NCI-H345 treated with DMSO at 0.1 percent for 48 hours (cell line): ENCODE measurements at regions not wholly inside any gene's neighbourhood (a gene's known extent, or its start where the extent isn't known, plus 50 kb on each side); places are given as distances from the start of the nearest gene placed in this dataset.

Source experiments
- DNase-seq: peaks from one replicate; lab custom pipeline; 2025; ENCODE audit not compliant: unreplicated experiment; lab: John Stamatoyannopoulos, UW

DNA sequence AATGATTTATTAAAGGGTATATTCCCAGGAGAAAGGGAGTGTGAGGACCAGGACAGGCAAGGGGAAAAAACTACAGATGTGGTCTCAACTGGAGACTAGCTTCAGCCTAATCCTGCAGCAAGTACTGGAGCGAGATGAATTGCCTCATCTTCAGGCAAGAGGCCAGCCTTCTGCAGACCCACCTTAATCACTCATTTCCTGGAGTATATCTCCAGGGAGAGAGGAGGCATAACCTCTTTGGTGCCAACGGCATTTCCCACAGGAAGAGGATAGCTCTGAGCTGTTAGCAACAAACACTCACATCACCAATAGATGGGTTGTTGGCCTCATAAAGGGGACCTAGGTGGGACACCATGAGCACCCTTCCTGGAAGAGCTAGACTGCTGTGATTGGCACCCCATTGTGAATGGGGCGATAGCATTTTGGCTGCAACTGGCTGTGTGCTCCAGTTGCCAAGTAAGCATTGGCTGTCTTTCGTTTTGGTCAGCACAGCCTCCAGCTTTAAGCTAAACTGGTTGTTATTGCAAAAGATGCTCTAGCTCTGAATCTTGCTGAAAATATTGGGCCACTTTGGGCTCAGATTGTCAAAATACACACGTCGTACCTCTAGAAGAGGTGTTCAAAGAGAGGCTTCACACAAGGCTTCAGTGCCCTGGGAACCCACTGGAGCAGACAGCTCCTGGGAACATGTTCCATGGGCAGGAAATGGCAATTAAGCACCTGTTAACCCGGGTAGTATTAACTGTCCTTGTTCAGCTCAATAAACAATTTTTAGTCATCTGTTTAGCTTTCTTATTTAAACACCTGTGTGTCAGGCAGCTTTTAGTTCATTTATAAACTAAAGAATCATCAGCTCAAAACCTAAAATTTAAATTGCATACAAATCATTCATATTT is 314.8 kb upstream of the C1orf87 start:
- DNase-seq, result no peak

DNA sequence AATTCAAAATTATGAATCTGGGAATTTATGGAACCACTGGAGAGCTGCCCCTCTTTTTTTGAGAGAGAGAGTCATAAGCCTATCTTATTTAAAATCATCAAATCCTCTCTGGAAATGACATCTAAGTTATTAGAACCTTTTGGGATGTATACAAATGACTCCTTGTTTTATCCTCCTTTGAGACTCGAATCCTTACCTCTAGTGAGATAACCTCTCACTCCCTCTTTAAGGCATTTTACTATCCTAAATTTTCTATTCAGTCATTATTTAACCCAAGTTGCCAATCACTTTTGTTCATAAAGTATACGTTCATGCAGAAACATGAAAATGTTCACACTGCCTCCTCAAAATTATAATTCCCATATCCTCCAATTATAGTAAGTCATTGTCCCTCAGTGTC is 313.6 kb upstream of the C1orf87 start:
- no peak for DNase-seq

DNA sequence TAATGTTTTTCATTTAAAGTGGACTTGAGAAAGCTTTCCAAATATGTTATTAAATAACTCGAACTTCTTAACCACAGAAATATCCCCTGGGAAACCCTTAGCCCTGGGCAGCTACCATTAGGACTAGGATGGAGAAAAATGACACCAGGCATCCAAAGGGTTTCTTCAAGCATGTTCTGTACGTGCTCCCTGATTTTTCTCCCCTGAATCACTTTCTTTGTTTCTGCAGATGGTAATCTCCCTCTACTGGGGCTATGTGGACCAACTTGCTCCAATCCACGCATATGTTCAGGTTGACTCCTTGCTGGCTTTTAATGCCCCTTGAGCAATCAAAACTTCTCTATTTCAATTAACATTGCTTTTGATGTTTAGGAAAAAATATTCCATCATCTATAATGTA is 312.7 kb upstream of the C1orf87 start:
- DNase-seq, result no peak

DNA sequence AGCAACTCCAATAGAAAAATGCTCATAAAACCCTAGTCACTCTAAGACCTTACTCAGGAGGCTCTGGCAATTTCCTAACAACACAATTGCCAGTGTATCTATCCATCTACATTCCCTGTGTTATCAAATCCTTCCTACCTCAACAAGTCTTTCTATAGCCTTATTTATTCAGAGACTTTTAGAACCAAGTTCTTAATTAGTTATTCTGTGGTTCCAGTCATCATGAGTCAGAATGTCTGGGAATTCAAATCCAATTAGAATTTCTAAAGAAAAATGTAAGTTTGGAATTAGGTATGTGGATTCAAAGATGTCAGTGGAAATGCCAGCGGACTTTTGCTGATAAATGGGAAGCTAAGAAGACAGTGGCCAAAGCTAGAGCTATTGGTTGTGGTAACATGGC is 302.6 kb upstream of the C1orf87 start:
- DNase-seq, result no peak

DNA sequence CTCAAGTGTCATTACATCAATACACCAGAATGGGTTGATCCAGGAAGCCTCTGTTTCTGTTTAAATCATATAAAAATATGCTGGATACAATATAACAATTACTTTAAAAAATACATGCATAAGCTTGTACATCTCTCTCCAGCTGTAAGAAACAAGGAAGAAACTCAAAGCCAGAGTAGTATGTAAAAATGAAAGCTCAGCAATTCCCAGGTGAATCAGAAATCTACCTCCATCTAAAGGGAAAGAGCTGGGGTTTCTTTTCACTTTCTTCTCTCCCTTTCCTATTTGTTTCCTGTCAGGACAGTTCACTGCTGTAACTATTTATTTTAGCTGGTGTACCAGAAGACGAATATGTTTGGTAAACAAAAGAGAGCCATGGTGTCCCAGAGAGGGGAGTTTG is 301.0 kb upstream of the C1orf87 start:
- no peak for DNase-seq

DNA sequence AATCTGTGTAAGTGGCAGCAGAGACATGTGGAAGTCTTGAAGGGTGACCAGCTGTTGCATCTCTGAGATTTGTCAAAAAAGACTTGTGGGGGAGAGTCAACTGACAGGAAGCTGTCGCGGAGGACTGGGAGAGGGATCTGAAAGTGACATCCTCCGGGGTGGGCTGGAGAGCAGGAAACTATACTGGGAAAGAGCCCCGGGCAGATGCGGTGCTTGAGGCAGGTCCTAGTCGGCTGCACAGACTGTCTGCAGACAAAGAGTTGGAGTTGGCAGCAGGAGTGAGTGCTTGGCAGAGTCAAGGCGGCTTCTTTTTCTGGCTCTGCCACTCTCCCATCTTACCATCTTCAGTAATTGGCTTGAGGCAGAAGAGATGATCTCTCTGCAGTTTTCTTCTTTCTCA is 294.0 kb upstream of the C1orf87 start:
- no peak for DNase-seq

DNA sequence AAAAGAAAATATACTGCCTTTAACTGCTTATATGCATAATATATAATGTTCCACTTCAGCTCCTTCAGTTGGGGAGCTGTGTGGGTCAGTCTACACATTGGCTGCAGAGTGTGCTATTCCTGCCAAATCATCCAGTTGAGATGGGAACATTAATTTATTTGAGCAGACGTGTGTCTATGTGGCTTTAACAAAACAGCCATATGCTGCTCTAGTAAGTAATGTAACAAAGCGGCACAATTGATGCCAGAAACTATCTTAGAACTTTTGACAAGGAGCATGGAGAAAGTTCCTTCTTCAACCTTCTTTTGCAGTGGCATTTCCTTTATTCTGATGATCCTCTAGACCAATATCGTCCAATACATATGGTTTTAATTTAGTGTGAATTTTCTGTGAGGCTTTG is 285.9 kb upstream of the C1orf87 start:
- no peak for DNase-seq

DNA sequence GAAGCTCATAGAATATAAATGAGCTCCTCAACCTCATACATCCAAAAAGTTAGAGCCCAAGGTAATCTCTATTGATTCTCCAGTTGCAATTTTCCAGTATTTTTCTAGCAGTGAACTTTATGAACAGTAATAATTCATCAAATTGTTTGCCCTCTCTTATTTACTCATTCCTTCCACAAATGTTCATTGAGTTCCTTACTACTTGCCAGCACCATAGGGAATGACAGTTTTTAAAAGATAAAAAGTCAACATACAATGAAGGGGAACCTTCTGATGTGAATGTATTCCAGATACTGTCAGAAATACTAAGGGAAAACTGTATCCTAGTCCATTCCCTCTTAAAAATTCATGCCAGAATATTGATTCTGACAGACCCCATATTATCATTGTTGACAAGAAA is 277.0 kb upstream of the C1orf87 start:
- no peak for DNase-seq

DNA sequence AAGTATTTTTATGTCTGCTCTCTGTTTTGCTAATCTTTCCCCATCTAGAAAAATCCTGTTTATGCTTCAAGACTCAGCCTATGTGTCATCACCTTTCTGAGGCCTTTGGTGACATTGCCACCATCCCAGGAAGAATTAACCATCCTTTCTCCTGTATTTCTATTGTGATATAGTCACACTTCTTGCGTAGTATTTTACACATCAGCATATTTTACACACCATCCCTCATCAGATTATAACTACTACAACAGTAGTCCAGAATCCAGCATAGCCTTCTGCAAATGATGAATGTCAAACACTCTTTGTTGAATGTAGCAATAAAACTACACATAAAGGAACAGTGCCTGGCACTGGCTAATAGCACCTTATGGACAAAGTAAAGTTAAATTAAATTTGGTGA is 275.3 kb upstream of the C1orf87 start:
- DNase-seq, result no peak

DNA sequence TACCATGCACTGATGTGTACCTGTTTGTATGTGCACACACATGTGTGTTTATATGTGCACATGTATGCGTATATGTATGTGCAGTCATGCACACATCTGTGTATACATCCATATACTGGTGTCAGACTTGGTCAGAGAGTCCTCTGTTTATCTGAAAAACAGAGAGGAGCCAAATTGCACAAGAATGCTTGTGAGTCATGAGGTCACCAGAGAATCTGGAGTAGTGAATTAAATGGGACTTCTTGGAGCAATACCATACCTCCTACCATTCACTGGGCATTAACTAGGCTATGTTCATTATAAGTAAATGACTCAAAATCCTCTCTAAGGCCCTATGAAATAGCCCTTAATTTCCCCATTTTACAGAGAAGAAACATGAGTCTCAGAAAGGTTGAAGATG is 272.1 kb upstream of the C1orf87 start:
- DNase-seq, result no peak

DNA sequence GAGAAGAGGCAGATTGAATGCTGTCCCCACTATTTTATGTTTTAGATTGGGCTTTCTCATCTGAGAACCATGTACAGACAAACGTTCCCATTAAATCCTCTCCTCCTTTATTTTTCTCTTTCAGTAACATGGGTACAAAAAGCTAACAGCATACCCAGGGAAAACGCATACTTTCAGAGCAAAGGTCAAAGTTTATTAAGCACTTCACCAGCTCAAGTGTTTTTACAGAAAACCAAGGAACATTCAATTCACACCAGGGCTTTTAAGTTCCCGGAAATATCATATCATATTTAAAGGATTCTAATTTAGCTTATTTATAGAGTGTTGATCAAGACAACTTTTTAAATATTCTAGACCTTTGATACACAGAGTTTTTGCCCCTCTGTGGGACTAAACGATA is 271.5 kb upstream of the C1orf87 start:
- no peak for DNase-seq

DNA sequence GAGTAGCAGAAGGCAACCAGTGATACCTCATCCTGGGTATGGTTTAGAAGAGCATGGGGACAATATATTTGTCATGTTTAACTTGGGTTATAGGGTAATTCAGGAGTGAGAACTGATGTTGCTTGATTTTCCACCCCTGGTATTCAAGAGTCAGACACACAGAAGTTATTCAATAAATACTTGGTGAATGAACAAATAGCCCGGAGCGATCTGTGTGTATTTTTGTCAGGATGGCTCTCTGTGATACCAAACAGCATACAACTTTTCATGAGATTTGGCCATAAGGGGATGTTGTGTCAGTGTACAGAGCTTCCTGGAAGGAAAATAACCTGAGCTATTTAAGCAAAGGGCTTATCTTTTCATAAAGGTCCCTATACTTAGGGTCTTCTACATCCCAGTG is 270.2 kb upstream of the C1orf87 start:
- DNase-seq, result no peak

DNA sequence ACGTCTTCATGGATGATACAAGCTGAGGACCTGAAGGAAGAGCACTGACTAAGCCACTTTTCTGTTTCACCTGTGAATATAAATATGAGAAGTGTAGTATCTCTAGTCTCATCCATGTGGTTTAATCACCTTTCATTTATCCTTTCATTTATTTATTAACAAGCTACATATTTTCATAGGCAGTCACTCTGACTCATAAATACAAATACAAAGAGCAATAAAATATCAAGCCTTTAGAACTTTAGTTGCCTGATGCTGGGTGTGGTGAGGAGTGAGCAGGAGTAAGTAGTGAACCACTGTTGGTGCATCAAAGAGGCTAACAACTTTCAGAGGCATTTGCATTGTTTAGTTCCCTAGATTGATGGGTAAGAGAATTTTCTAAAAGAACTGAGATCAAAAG is 269.0 kb upstream of the C1orf87 start:
- DNase-seq, result no peak

DNA sequence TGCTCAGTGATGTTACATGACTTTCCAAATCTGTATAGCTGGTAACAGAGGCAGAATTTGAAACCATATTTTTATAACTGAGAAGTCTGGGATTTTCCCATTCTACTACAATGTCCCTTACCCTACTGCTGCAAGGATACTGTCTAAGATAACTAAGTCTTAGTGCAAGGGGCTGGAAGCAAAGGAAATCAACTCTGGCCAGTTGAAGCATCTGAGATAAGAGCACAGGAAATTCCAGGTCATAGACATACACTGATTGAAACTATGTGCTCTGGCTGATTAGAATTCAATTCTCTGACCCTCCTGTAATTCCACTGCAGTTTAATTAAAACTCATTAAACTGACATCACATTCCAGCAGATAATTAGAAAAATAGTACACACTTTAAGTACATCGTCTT is 267.7 kb upstream of the C1orf87 start:
- no peak for DNase-seq

DNA sequence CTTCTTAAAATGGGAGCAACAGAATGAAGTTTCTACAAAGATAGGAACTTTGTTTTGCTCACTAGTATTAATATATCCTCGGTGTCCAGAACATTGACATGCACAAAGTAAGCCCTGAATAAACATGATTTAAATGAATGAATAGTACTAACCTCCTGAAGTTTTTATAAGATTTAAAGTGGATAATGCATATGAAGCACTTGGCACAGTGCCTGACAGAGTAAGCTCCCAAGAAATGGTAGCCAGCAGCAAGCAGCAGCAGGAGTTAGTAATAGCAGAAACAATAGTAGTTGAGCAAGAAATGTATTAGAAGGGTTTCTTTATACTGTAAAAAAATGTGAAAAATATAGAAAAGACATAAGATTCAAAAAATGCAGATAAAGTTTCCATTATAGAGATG is 258.1 kb upstream of the C1orf87 start:
- DNase-seq, result no peak

DNA sequence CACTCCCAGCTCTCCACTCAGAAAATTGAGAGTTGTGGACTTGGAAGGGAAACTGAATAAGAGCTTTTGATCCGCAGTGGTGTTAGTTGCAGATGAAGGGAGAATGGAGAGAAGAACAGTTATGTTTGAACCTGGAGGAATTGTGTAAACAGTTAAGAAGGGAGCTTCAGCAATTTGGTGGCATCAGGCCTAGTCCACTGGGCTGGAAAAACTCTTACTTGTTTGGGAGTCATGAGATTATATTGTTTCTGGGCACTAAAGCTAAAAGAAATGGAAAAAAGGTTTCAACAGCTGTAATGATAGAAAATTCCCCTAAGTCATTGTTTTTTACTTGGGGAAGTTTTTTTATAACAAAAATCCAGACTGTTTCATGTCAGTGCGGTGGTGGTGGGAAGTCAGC is 256.1 kb upstream of the C1orf87 start:
- DNase-seq, result no peak

DNA sequence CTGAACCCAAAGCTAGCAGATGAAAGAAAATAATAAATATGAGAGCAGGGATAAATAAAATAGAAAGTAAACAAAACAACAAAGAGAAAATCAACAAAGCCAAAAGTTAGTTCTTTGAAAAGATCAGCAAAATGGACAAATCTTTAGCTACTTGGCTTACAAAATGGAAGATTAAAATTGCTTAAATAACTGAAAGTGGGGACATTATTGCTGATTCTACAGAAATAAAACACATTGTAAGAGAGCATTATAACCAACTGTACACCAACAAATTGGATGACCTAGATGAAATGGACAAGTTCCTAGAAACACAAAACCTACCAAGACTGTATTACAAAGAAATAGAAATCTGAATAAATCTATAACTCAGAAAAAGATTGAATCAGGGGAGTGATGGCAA is 238.3 kb upstream of the C1orf87 start:
- DNase-seq, result no peak

DNA sequence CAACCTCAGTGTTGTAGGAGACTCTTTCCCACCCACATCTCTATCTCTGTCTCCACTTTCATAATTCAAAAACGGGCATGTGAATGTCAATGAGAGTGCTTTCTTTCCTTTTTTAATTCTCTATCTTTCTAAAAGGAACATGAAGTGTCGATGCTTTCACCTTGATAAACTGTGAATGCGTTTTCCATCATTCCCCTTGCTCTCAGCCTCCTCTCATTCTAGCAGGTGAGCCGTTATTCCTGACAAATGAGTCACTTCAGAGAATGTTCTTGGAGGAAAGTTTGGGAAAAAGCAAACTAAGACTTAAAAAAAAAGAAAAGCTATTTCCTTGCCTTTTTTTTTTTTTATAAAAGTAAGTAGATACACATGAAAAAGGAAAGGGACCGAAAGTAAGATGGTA is 226.0 kb upstream of the C1orf87 start:
- DNase-seq, result no peak

DNA sequence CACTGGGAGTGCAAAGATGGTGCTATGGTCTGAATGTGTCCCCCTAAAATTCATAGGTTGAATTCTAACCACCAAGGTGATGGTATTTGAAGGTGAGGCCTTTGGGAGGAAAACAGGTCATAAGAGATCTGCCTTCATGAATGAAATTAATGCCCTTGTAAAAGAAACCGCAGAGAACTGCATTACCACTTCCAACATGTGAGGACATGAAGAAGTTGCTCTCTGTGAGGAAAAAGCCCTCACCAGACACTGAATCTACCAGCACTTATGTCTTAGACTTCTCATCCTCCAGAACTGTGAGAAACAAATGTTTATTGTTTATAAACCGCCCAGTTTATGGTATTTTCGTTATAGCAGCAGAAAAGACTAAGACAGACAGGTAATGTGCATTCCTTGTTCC is 224.7 kb upstream of the C1orf87 start:
- no peak for DNase-seq

DNA sequence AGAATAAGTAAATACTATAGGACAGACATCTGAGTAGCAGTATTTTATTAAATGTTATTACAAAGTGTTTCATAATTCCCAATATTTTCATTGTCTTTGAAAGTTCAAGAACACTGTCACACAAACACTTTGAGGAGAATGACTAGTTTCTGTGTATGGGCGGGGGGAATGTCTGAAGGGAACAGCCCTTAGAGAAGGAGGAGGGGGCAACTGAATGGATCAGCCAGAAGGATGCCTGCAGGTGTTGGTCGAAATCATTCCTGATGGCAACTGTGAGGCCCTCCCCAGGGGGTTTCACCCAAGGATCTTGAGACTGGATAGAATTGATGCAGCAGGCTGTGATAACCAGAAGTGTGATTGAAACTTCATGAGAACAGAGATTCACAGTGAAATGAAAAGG is 223.2 kb upstream of the C1orf87 start:
- DNase-seq, result no peak

DNA sequence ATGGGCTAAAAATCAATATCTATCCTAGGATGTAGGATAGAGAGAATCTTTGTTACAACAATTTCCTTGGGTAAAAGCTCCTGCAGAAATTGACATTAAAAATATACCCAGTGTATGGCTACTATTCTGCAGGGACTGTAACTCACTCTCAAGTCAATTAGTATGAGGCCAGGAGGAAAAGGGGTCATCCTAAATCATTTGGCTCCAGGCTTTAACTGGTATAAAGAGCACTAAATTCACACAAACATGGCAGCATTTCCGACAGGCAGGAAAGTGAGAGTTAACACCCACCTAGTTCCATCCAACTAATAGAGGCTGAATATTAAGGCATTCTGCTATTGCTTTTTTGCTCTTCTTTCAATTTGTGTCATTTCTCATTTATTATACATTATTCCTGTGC is 218.6 kb upstream of the C1orf87 start:
- DNase-seq, result no peak

DNA sequence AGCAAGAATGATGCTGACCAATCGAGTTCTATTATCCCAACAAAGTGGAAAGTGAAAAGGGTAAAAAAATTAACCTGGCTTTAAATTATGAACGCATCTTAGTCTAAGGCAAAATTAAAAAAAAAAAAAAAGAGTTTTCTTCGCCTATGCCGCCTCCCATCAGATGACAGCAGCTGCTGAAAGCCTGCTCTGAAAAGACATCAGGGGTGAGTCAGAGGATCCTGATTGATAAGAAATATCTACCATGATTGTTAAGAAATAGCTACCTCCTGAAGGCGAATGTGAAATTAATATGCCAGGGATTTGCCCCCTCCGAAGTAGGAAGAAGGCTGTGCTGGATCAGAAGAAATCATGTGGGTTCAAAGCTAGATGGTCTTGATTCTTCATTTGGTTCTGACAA is 216.8 kb upstream of the C1orf87 start:
- DNase-seq, result no peak

DNA sequence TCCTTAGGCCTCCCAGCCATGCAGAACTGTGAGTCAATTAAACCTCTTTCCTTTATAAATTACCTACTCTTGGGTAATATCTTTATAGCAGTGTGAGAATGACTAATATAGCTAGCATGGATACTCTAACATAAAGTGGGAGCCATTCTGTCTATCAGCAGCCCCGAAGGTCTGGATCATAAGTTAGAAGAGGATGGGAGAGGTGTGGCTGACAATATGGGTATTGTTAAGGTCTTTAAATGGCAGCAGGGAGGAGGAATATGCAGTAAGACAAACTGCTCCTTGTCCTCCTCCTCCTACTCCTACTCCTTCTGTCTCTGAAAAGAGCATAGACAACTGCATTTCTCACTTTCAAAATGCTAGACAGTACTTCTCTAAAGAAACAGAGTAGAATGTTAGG is 214.0 kb upstream of the C1orf87 start:
- DNase-seq, result no peak
